Osteocyte (in vitro differentiated cells): ENCODE measurements at regions not wholly inside any gene's neighbourhood (a gene's known extent, or its start where the extent isn't known, plus 50 kb on each side); places are given as distances from the start of the nearest gene placed in this dataset.

Source experiments
- DNase-seq: peaks from one replicate; pipeline ENCODE4 v3.0.0; 2021; ENCODE audit warnings: mixed read lengths; ENCODE audit not compliant: unreplicated experiment; ENCODE audit errors: extremely low spot score
- H3K27ac Mint-ChIP-seq: one replicate; pipeline ENCODE4 v1.8.0; 2021; ENCODE audit warnings: mild to moderate bottlenecking, mixed read lengths; ENCODE audit not compliant: unreplicated experiment
- H3K27me3 Mint-ChIP-seq: one replicate; pipeline ENCODE4 v1.8.0; 2021; ENCODE audit warnings: mixed read lengths; ENCODE audit not compliant: unreplicated experiment
- H3K36me3 Mint-ChIP-seq: one replicate; pipeline ENCODE4 v1.8.0; 2021; ENCODE audit warnings: mixed read lengths; ENCODE audit not compliant: unreplicated experiment
- H3K4me1 Mint-ChIP-seq: one replicate; pipeline ENCODE4 v1.8.0; 2021; ENCODE audit warnings: mixed read lengths; ENCODE audit not compliant: unreplicated experiment
- H3K4me3 Mint-ChIP-seq: one replicate; pipeline ENCODE4 v1.8.0; 2021; ENCODE audit warnings: mild to moderate bottlenecking, moderate library complexity, mixed read lengths; ENCODE audit not compliant: unreplicated experiment
- H3K9me3 Mint-ChIP-seq: one replicate; pipeline ENCODE4 v1.8.0; 2021; ENCODE audit warnings: mixed read lengths; ENCODE audit not compliant: unreplicated experiment
- TF ChIP-seq, protein P1 (sequence below): fragments of 200-600 bp; sonication (generic); IDR thresholded peaks from 2 replicates; pipeline ENCODE4 v1.5.0; 2021; ENCODE audit warnings: antibody characterized with exemption, mild to moderate bottlenecking, moderate library complexity

- H3K27me3 Mint-ChIP-seq: no peaks in the 10 kb centered on the region
Observed at GRCh38 chr5:99955006-99955405, 580.2 kb upstream of the FAM174A start.

GRCh38 chr5:99949969-99950524 lies 585.1 kb upstream of the FAM174A start:
- TF ChIP-seq, protein P1, sequence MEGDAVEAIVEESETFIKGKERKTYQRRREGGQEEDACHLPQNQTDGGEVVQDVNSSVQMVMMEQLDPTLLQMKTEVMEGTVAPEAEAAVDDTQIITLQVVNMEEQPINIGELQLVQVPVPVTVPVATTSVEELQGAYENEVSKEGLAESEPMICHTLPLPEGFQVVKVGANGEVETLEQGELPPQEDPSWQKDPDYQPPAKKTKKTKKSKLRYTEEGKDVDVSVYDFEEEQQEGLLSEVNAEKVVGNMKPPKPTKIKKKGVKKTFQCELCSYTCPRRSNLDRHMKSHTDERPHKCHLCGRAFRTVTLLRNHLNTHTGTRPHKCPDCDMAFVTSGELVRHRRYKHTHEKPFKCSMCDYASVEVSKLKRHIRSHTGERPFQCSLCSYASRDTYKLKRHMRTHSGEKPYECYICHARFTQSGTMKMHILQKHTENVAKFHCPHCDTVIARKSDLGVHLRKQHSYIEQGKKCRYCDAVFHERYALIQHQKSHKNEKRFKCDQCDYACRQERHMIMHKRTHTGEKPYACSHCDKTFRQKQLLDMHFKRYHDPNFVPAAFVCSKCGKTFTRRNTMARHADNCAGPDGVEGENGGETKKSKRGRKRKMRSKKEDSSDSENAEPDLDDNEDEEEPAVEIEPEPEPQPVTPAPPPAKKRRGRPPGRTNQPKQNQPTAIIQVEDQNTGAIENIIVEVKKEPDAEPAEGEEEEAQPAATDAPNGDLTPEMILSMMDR: no peak
- Mint-ChIP-seq H3K9me3 (no peaks in the 10 kb centered on the region), H3K27me3 (no peaks in the 10 kb centered on the region), H3K27ac (no peak overlapping the region), H3K4me3 (no peak overlapping the region), H3K36me3 (no peaks in the 10 kb centered on the region), H3K4me1 (no peaks in the 10 kb centered on the region)
- no peak for DNase-seq

More at GRCh38 chr5:99955006-99955405, 580.2 kb upstream of the FAM174A start:
- TF ChIP-seq, protein P1: no peak
- H3K27ac Mint-ChIP-seq: no peak overlapping the region
- no peaks in the 10 kb centered on the region for H3K36me3 Mint-ChIP-seq
- no peak for DNase-seq
- no peaks in the 10 kb centered on the region for H3K4me1 Mint-ChIP-seq
- peaks cover 7% of the 10 kb centered on the region for H3K9me3 Mint-ChIP-seq
- H3K4me3 Mint-ChIP-seq: no peak overlapping the region

DNA sequence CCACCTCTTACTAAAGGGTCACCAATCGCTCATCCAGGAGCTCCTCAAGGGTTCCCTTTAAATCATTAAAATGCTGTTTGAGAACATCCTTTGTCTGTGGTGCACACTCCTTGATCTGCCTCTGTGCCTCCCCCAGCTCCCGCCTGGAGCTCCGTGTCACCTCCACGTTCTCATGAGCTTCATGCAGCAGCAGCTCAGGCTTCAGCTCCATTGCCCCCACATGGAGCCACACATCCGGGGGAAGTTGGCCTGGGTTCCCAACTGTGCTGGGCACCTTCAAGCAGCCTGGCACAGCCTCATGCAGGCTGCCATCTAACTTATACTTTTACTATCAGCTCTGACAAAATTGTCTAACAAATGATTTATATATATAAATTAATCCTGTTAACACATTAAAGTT lies 585.8 kb upstream of the FAM174A start:
- DNase-seq: no peak
- Mint-ChIP-seq H3K27me3 (no peaks in the 10 kb centered on the region), H3K4me3 (no peak overlapping the region), H3K9me3 (no peaks in the 10 kb centered on the region), H3K27ac (no peak overlapping the region), H3K36me3 (no peaks in the 10 kb centered on the region), H3K4me1 (no peaks in the 10 kb centered on the region)
- TF ChIP-seq, protein P1: no peak

- H3K4me3 Mint-ChIP-seq: no peak overlapping the region
Observed at GRCh38 chr5:99948850-99949249, 586.3 kb upstream of the FAM174A start.

More at GRCh38 chr5:99948850-99949249, 586.3 kb upstream of the FAM174A start:
- H3K27me3 Mint-ChIP-seq: no peaks in the 10 kb centered on the region
- H3K4me1 Mint-ChIP-seq: no peaks in the 10 kb centered on the region
- TF ChIP-seq, protein P1: no peak
- DNase-seq: no peak
- H3K27ac Mint-ChIP-seq: no peak overlapping the region
- H3K36me3 Mint-ChIP-seq: no peaks in the 10 kb centered on the region
- no peaks in the 10 kb centered on the region for H3K9me3 Mint-ChIP-seq
